Loucy (cell line): ENCODE measurements at regions not wholly inside any gene's neighbourhood (a gene's known extent, or its start where the extent isn't known, plus 50 kb on each side); places are given as distances from the start of the nearest gene placed in this dataset.

Source experiments
- H2AFZ ChIP-seq: fragments of 200-600 bp; sonication (generic); 2 replicates; pipeline ENCODE4 v1.6.0; 2016; ENCODE audit warnings: antibody characterized with exemption, mild to moderate bottlenecking, low read length, moderate library complexity
- H3F3A ChIP-seq: fragments of 200-600 bp; 2 replicates; pipeline ENCODE4 v1.6.0; 2016; ENCODE audit warnings: antibody characterized with exemption, low read depth, mild to moderate bottlenecking
- H3K27me3 ChIP-seq: fragments of 200-600 bp; sonication (generic); 2 replicates; pipeline ENCODE4 v1.6.1; 2014; ENCODE audit warnings: low read length, mild to moderate bottlenecking; ENCODE audit not compliant: insufficient read depth, poor library complexity, severe bottlenecking
- H3K36me3 ChIP-seq: fragments of 200-600 bp; sonication (generic); 2 replicates; pipeline ENCODE4 v1.6.1; 2016; ENCODE audit warnings: low read length; ENCODE audit not compliant: insufficient read depth
- H3K4me1 ChIP-seq: fragments of 200-600 bp; sonication (generic); 2 replicates; pipeline ENCODE4 v1.5.1; 2014; ENCODE audit warnings: low read length, mild to moderate bottlenecking; ENCODE audit not compliant: insufficient read depth, poor library complexity, severe bottlenecking
- H3K4me2 ChIP-seq: fragments of 200-600 bp; sonication (generic); 2 replicates; pipeline ENCODE4 v1.6.0; 2014; ENCODE audit warnings: antibody characterized with exemption, low read length, low read depth, mild to moderate bottlenecking; ENCODE audit not compliant: poor library complexity, severe bottlenecking
- H3K4me3 ChIP-seq: fragments of 200-600 bp; sonication (generic); 2 replicates; pipeline ENCODE4 v1.5.1; 2014; ENCODE audit warnings: low read length, mild to moderate bottlenecking, mixed read lengths; ENCODE audit not compliant: poor library complexity, severe bottlenecking
- H3K79me2 ChIP-seq: fragments of 200-600 bp; sonication (generic); 2 replicates; pipeline ENCODE4 v1.6.1; 2014; ENCODE audit warnings: low read length; ENCODE audit not compliant: insufficient read depth
- H3K9ac ChIP-seq: fragments of 200-600 bp; sonication (generic); 2 replicates; pipeline ENCODE4 v1.6.0; 2014; ENCODE audit warnings: mild to moderate bottlenecking, low read depth, low read length, moderate library complexity; ENCODE audit not compliant: poor library complexity, severe bottlenecking
- H3K9me2 ChIP-seq: fragments of 200-600 bp; sonication (generic); replicated peaks from 2 replicates; pipeline ENCODE4 v1.6.1; 2016; ENCODE audit warnings: low read depth, low read length, mixed read lengths
- H3K9me3 ChIP-seq: fragments of 200-600 bp; sonication (generic); 2 replicates; pipeline ENCODE4 v1.6.1; 2014; ENCODE audit warnings: mild to moderate bottlenecking, antibody characterized with exemption, low read length, low read depth; ENCODE audit not compliant: insufficient read depth
- H4K20me1 ChIP-seq: fragments of 200-600 bp; sonication (generic); 2 replicates; pipeline ENCODE4 v1.6.0; 2014; ENCODE audit warnings: antibody characterized with exemption, low read length, mild to moderate bottlenecking; ENCODE audit not compliant: insufficient read depth, poor library complexity, severe bottlenecking
- EZH2phosphoT487 ChIP-seq: fragments of 200-600 bp; IDR thresholded peaks from 2 replicates; pipeline ENCODE4 v1.6.1; 2018; ENCODE audit warnings: antibody characterized with exemption, mild to moderate bottlenecking, moderate library complexity, borderline replicate concordance
- TF ChIP-seq, protein P1 (sequence below): fragments of 200-600 bp; sonication (generic); conservative IDR thresholded peaks from 2 replicates; pipeline ENCODE4 v1.5.1; 2014; ENCODE audit warnings: mild to moderate bottlenecking, antibody characterized with exemption, low read length

GRCh38 chr6:156437121-156437879, 339.9 kb upstream of the ARID1B start:
- no peaks in the 10 kb centered on the region for H3K79me2 ChIP-seq

DNA sequence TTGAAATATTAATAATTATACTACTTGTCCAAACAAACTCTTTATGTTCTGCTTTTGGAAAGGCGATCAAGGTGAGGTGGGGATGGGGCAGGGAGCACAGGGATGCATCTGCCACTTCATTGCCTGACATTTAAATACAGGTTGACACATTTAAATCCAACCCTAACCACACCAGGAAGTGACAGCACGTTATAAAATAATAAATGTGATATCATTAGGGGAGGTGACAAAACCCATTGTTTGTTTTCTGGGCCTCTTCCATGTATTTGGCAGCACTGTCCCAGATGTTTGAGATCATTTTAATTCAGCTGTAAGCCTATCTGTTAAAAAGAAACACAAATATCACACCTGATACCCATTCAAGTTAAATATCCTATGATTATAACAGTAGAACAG, 342.4 kb upstream of the ARID1B start:
- H3K36me3 ChIP-seq: no peaks in the 10 kb centered on the region
- no peaks in the 10 kb centered on the region for H3K9me2 ChIP-seq
- H3K9me3 ChIP-seq: no peaks in the 10 kb centered on the region
- H3K4me1 ChIP-seq: no peaks in the 10 kb centered on the region
- no peak overlapping the region for H3K9ac ChIP-seq
- H2AFZ ChIP-seq: no peak overlapping the region
- no peak overlapping the region for H3K4me3 ChIP-seq
- no peak overlapping the region for H3K4me2 ChIP-seq
- no peaks in the 10 kb centered on the region for H3K79me2 ChIP-seq
- H3K27me3 ChIP-seq: no peaks in the 10 kb centered on the region
- no peaks in the 10 kb centered on the region for H3F3A ChIP-seq
- H4K20me1 ChIP-seq: no peaks in the 10 kb centered on the region
- TF ChIP-seq, protein P1, sequence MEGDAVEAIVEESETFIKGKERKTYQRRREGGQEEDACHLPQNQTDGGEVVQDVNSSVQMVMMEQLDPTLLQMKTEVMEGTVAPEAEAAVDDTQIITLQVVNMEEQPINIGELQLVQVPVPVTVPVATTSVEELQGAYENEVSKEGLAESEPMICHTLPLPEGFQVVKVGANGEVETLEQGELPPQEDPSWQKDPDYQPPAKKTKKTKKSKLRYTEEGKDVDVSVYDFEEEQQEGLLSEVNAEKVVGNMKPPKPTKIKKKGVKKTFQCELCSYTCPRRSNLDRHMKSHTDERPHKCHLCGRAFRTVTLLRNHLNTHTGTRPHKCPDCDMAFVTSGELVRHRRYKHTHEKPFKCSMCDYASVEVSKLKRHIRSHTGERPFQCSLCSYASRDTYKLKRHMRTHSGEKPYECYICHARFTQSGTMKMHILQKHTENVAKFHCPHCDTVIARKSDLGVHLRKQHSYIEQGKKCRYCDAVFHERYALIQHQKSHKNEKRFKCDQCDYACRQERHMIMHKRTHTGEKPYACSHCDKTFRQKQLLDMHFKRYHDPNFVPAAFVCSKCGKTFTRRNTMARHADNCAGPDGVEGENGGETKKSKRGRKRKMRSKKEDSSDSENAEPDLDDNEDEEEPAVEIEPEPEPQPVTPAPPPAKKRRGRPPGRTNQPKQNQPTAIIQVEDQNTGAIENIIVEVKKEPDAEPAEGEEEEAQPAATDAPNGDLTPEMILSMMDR: no peak
- no peak for TF ChIP-seq EZH2phosphoT487

More at GRCh38 chr6:156437121-156437879, 339.9 kb upstream of the ARID1B start:
- Histone ChIP-seq H3K4me2 (no peak overlapping the region), H2AFZ (no peak overlapping the region), H3K4me3 (no peak overlapping the region), H3K4me1 (no peaks in the 10 kb centered on the region), H3K9me2 (no peaks in the 10 kb centered on the region), H3F3A (no peaks in the 10 kb centered on the region), H3K9ac (no peak overlapping the region), H4K20me1 (no peaks in the 10 kb centered on the region), H3K36me3 (no peaks in the 10 kb centered on the region), H3K9me3 (no peaks in the 10 kb centered on the region), H3K27me3 (no peaks in the 10 kb centered on the region)
- TF ChIP-seq, protein P1: no peak
- TF ChIP-seq EZH2phosphoT487: no peak

- no peaks in the 10 kb centered on the region for H3K79me2 ChIP-seq
- no peak for TF ChIP-seq EZH2phosphoT487
- TF ChIP-seq, protein P1: no peak
- H3K9me2 ChIP-seq: no peaks in the 10 kb centered on the region
- H2AFZ ChIP-seq: no peak overlapping the region
- H3F3A ChIP-seq: no peaks in the 10 kb centered on the region
- no peaks in the 10 kb centered on the region for H3K4me1 ChIP-seq
- H3K9me3 ChIP-seq: no peaks in the 10 kb centered on the region
- no peak overlapping the region for H3K9ac ChIP-seq
- no peaks in the 10 kb centered on the region for H3K27me3 ChIP-seq
- H3K4me2 ChIP-seq: no peak overlapping the region
- no peak overlapping the region for H3K4me3 ChIP-seq
- no peaks in the 10 kb centered on the region for H4K20me1 ChIP-seq
- H3K36me3 ChIP-seq: no peaks in the 10 kb centered on the region
These were observed 343.0 kb upstream of the ARID1B start for GRCh38 chr6:156434049-156434794.
